ENCODE measurements at regions not wholly inside any gene's neighbourhood (a gene's known extent, or its start where the extent isn't known, plus 50 kb on each side); places are given as distances from the start of the nearest gene placed in this dataset.
A peak's percentile ranks its signal among the peaks of the same experiment; 100 is the strongest.
"Not testable (repeated sequence)": the region's sequence is repeated elsewhere in the genome, so short reads cannot be mapped to it uniquely, and the experiment has no call there.

DNA sequence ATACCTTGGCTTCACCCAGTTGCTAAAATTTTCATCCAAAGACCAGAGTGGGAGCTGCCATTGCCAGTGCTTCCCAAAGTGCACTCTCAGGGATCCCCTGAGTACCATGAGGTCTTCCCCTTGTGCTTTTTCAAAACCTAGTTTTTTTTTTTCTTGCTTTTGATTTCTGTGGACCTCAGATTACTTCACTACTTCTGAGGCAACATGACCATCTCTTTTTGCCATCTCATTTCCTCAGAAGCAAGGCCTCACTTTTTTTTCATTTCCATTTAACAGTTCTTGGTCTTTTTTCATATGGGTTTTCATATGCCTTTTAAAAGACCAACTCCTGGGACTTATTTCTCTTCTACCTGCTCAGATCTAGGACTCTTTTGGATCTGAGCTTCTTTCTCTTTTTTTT is 64.1 kb upstream of the MMS22L start:
- DNase-seq: no peak

DNA sequence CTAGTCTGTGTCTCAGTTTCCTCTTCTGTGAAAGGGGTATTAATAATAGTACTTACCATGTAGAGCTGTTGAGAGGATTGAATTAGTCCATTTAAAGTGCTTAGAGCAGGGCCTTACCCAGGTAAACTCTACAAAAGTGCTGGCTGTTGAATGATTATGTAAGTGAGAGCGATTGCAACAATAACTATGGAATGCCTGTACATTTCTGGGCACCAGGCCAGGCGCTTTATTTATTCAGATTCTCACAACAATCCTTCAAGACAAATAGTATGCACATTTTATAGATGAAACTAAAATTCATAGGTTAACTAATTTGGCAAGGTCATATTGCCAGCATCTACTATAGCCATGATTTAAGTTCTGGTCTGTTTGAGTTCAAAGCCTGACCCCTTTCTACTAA is 78.3 kb upstream of the MMS22L start:
- no peak for DNase-seq

- no peak for DNase-seq
These were observed 81.3 kb upstream of the MMS22L start for GRCh38 chr6:97364327-97364726.

DNA sequence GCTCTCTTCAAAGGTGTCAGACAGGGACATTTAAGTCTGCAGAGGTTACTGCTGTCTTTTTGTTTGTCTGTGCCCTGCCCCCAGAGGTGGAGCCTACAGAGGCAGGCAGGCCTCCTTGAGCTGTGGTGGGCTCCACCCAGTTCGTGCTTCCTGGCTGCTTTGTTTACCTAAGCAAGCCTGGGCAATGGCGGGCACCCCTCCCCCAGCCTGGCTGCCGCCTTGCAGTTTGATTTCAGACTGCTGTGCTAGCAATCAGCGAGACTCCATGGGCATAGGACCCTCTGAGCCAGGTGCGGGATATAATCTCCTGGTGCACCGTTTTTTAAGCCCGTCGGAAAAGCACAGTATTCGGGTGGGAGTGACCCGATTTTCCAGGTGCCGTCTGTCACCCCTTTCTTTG is 99.1 kb upstream of the MMS22L start:
- not testable (repeated sequence) for DNase-seq

GRCh38 chr6:97392735-97393134 is 109.7 kb upstream of the MMS22L start:
- DNase-seq: no peak

- DNase-seq: peak; percentile 12
These were observed 111.2 kb upstream of the MMS22L start for GRCh38 chr6:97394160-97394748.

- DNase-seq: no peak
These were observed 113.9 kb upstream of the MMS22L start for GRCh38 chr6:97396880-97397279.

- DNase-seq: no peak
These were observed 116.2 kb upstream of the MMS22L start for GRCh38 chr6:97399208-97399607.

DNA sequence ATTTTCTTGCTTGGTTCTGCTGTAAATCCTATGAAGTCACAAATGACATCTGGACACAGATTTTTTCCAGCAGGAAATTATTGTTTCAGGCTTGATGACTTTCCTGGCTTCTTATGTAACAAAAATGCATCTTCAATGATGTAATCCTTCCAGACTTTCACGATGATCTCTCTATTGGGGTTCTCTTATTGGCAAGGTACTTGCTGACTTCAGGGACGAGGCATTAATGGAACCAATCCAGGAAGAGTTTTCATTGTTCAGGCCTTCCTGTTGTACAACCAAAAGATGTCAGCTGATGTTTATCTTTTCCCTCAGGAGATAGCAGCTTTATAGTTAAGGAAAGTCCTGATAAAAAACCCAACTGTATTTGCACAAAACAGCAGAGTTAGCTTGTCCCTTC is 118.5 kb upstream of the MMS22L start:
- no peak for DNase-seq

GRCh38 chr6:97405818-97406409 is 122.9 kb upstream of the MMS22L start:
- DNase-seq: no peak

- DNase-seq: no peak
These were observed 123.6 kb upstream of the MMS22L start for GRCh38 chr6:97406633-97407032.

- DNase-seq: no peak
These were observed 128.6 kb upstream of the MMS22L start for GRCh38 chr6:97411610-97412009.

GRCh38 chr6:97412511-97412910 is 129.5 kb upstream of the MMS22L start:
- DNase-seq: no peak

- DNase-seq: no peak
These were observed 139.2 kb upstream of the MMS22L start for GRCh38 chr6:97422171-97422570.

DNA sequence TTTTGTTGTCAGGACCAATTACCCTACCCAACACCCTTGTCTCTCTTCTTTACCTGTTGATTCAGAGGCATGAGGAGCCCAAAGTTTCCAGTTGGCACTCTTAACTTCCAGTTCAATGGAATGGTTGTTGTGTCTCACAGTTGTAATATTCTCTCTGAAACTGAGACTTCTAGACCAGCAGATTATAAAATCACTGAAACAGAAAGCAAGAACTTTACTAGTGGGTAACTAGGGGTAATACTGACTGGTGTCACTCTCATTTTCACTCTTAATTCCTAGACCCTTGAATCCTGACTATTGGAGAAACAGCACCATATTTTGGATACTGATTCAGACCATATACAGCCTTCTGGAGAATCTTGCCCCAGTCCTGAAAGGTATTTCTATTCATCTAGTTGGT is 140.2 kb upstream of the MMS22L start:
- no peak for DNase-seq

DNA sequence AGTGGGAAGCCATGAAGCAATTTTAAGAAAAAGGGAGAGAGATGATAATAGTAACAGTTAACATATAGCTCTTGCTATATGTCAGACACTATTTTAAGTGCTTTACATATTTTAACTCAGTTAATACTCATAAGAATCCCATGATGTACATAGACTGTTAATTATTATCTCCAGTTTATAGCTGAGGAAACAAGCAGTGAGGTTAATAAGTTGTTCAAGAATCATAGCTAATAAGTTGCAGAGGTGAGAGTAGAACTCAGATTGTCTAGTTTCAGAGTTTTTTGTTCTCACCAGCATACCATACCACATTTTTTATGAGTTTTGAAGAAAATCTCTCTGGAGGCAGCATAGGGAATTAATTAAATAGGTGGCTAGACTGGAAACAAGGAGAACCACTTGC is 144.6 kb upstream of the MMS22L start:
- DNase-seq: no peak

GRCh38 chr6:97437087-97437486 is 154.1 kb upstream of the MMS22L start:
- DNase-seq: no peak

DNA sequence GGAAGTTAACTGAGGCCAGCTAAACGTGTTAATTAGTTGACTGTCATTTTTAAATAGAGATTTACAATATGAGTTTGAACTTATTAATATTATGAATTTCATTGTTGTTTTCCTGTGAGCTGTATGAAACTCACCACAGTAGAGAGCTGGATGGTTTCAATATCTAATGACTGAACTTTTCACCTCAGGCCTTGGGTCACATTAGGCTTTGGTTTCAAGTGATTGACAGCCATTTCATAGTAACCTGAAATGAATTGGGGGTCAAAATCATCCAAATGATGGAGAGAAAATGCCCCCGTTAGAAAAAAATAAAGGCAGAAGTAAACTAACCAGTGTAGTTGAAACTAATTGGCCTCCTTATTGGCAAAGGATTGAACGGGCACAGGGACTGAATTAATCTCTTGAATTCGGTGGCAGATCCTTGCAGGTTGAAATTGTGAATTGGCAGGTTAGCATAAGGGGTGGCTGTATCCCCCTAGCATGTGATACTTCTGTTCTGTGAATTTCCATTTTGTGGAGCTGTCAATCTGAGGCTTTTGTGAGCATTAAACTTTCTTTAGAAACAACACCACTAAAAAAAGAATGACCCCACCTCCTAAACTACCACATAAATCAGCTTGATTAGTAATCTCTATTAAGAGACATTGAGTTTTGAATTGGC is 155.1 kb upstream of the MMS22L start:
- no peak for DNase-seq

DNA sequence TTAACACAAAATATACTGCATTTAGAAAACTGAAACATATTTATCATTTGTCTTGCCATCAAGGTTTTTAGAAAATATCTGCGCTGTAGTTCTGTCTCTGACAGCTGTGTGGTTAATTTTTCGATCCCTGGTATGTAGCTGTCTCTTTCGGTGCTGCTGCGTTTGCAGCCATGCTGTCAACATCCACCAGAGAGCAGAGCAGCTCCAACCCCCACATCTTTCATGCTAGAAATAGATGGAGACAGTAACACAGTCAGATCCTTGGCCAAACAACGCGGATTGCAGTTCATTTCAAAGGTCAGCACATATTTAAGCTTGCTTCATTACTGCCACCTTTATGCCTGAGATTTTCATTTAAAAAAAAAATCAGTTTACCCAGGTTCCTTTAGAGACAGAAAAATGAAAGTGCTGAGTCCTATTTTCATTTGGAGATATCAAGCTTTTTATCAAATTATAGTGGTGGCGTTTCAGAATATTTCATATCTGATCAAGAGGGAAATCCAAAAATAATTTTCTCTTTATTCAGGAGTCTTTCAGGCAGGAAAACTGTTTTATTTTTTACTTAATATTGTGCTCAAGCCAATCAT is 157.7 kb upstream of the MMS22L start:
- DNase-seq: no peak

DNA sequence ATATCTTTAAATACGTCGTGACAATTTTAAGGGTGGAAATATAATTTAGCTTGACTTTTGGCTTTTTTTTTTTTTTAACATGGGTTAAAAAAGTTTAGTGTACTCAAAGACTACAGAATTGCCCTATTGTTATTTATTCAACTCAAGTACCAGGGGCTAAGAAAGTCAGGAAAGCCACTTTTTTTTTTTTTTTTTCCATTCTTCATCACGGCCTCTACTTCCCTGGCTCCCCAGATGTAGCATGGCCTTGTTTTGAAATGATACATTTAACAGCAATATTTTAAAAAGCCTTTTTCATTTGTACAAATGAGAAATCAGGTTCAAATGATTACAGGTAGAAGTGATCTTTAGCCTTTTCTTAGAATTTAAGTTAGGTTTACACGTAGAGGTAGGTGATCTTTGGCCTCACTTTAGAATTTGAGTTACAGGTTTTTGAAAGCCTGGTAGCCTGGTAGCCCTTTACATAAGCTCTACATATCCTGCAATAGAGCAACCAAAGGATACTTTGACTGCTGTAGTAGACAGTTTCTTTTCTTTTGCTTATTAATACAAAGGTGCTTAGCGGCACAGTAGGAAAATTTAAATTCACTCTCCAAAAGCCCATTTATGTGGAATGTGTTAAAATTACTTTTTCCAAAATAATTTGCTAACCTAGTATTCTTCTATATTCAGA is 160.5 kb upstream of the MMS22L start:
- no peak for DNase-seq

DNA sequence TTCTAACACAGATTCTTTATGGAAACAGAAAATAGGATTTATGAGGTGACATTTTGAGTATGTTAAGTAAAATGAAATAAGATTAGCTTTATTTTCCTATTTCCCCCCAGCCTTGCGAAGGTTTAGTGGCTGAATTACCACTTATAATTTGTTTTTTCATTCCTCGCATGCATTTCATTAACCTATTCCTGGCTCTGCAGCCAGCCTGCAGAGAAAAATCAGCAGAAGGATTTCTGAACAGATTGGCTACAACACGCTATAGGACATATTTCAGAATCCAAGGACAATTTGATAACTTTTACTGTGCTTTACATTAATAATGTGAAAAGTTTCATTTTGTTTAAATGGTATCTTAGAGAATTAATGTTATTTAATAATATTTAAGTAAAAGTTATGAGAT is 162.4 kb upstream of the MMS22L start:
- no peak for DNase-seq

GRCh38 chr6:97449444-97449966 is 166.5 kb upstream of the MMS22L start:
- DNase-seq: no peak

DNA sequence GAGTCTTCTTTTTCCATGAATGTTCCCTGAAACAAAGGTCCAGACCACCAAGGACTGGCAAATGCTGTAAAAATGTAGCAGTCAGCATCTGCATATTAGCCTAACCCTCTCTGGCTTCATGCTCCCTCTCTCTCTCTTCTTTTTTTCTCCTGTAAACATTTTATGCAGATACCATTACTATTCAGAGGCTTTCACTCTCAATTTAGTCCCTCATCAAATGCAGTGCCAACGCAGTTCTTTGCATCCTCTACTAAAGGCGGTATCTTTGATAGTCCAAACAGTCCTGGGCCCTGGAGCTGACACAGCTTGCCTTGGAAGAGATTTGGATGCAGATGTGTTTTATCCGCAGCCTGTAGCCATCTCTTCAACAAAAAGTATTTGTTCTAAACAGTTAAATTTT is 167.1 kb upstream of the MMS22L start:
- DNase-seq: no peak
